Suprapubic skin (tissue), 4 donors: ENCODE measurements at regions not wholly inside any gene's neighbourhood (a gene's known extent, or its start where the extent isn't known, plus 50 kb on each side); places are given as distances from the start of the nearest gene placed in this dataset.

Experiments used
- DNase-seq, 2 donors: peaks; one replicate each; pipeline ENCODE4 v3.0.0-alpha.2; 2019; ENCODE audit warnings: low spot score in 2 of 2
- H3K27ac ChIP-seq: fragments of 200-600 bp; sonication (generic); one replicate; pipeline ENCODE4 v1.5.1; 2019
- H3K27me3 ChIP-seq: fragments of 200-600 bp; sonication (generic); one replicate; pipeline ENCODE4 v1.5.1; 2019
- H3K36me3 ChIP-seq: fragments of 200-600 bp; sonication (generic); one replicate; pipeline ENCODE4 v1.5.1; 2019
- H3K4me1 ChIP-seq: fragments of 200-600 bp; sonication (generic); one replicate; pipeline ENCODE4 v1.5.1; 2019
- H3K4me3 ChIP-seq: fragments of 200-600 bp; sonication (generic); one replicate; pipeline ENCODE4 v1.5.1; 2019; ENCODE audit warnings: mild to moderate bottlenecking
- H3K9me3 ChIP-seq: fragments of 200-600 bp; sonication (generic); one replicate; pipeline ENCODE4 v1.5.1; 2019
- EP300 ChIP-seq: sonication (generic); formaldehyde crosslinking; IDR thresholded peaks from one replicate; pipeline ENCODE4 v1.6.1; 2017; ENCODE audit warnings: antibody characterized with exemption
- POLR2A ChIP-seq, 2 donors: fragments of 450-650 bp; IDR thresholded peaks; one replicate each; pipeline ENCODE4 v1.6.1; 2017; ENCODE audit warnings: antibody characterized with exemption in 2 of 2, mild to moderate bottlenecking in 2 of 2, moderate library complexity in 2 of 2
- POLR2AphosphoS5 ChIP-seq, 3 donors: sonication (generic); formaldehyde crosslinking; IDR thresholded peaks; one replicate each; pipeline ENCODE4 v1.6.1; 2017; ENCODE audit warnings: antibody characterized with exemption in 3 of 3
- WGBS: methylation state at CpG from one replicate; pipeline ENCODE4 v1.1.5; 2018; 5-methylcytosine and 5-hydroxymethylcytosine counted together
- TF ChIP-seq, protein P1 (sequence below), 2 donors: fragments of 200-600 bp in 1 of 2; fragments of 450-650 bp in 1 of 2; sonication (generic) in 1 of 2; IDR thresholded peaks; one replicate each; pipeline ENCODE4 v1.5.1; 2016 to 2019; ENCODE audit warnings: antibody characterized with exemption in 2 of 2, mild to moderate bottlenecking in 1 of 2, moderate library complexity in 1 of 2

DNA sequence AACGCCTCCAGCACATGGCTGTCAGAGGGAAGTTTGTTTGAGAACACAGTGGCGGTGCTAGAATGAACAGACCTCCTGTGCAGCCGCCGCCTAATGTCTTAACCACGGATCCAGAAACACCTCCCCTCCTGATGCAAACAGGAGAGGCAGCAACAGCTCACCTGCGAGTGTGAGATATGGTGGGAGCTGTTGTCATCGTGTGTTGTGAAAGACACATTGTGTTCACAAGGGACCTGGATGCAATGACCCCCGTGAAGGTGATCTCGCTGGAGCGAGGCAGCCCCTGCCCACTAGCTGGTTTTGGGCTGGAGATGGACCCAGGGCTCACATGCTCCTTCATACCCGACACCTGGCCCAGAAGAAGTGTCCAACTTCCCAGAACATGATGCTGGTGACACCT is 315.3 kb upstream of the C1orf174 start:
- no peak overlapping the region for H3K4me3 ChIP-seq
- H3K27me3 ChIP-seq = peaks cover 36% of the 10 kb centered on the region
- WGBS = 73% methylated on average over 11 of the region's 11 CpGs
- no peak for DNase-seq
- H3K9me3 ChIP-seq = no peaks in the 10 kb centered on the region
- TF ChIP-seq EP300 (no peak), POLR2AphosphoS5 (IDR thresholded peaks at IDR 0.05) (no peak), POLR2A (IDR thresholded peaks at IDR 0.05) (no peak)
- TF ChIP-seq, protein P1, sequence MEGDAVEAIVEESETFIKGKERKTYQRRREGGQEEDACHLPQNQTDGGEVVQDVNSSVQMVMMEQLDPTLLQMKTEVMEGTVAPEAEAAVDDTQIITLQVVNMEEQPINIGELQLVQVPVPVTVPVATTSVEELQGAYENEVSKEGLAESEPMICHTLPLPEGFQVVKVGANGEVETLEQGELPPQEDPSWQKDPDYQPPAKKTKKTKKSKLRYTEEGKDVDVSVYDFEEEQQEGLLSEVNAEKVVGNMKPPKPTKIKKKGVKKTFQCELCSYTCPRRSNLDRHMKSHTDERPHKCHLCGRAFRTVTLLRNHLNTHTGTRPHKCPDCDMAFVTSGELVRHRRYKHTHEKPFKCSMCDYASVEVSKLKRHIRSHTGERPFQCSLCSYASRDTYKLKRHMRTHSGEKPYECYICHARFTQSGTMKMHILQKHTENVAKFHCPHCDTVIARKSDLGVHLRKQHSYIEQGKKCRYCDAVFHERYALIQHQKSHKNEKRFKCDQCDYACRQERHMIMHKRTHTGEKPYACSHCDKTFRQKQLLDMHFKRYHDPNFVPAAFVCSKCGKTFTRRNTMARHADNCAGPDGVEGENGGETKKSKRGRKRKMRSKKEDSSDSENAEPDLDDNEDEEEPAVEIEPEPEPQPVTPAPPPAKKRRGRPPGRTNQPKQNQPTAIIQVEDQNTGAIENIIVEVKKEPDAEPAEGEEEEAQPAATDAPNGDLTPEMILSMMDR (IDR thresholded peaks at IDR 0.05) = no peak
- H3K36me3 ChIP-seq = no peaks in the 10 kb centered on the region
- no peaks in the 10 kb centered on the region for H3K4me1 ChIP-seq
- H3K27ac ChIP-seq = no peak overlapping the region

- H3K4me1 ChIP-seq = no peaks in the 10 kb centered on the region
- TF ChIP-seq EP300 (no peak), POLR2AphosphoS5 (IDR thresholded peaks at IDR 0.05) (no peak), POLR2A (IDR thresholded peaks at IDR 0.05) (no peak)
- TF ChIP-seq, protein P1 (IDR thresholded peaks at IDR 0.05) = no peak
- no peak for DNase-seq
Measured at GRCh38 chr1:4216231-4216630, 316.2 kb upstream of the C1orf174 start.

DNA sequence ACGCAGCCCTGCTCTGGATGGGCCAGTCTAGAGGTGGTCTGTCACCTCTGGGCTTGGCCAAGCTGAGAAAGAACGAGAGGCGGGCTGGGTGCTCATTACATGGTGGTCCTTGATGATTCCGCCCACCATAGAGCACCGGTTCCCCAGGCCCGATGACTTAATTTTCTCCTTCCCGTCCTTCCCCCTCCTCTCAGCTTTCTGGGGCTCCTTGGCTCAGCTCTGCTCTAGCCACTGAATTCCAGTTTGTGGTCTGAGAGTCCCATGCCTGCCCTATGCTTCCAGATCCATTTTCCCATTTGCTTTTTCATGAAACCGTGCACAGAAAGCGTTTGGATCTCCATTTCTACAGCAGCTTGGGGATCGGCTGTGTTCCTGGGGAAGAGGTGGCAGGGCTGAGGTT is 318.5 kb upstream of the C1orf174 start:
- Histone ChIP-seq H3K27ac (no peak overlapping the region), H3K4me1 (no peaks in the 10 kb centered on the region), H3K27me3 (peaks cover 25% of the 10 kb centered on the region), H3K36me3 (no peaks in the 10 kb centered on the region), H3K9me3 (no peaks in the 10 kb centered on the region), H3K4me3 (no peak overlapping the region)
- TF ChIP-seq POLR2AphosphoS5 (IDR thresholded peaks at IDR 0.05) (no peak), EP300 (no peak), POLR2A (IDR thresholded peaks at IDR 0.05) (no peak)
- TF ChIP-seq, protein P1 (IDR thresholded peaks at IDR 0.05) = no peak
- no peak for DNase-seq
- WGBS = 87% methylated on average over 10 of the region's 10 CpGs

More at GRCh38 chr1:4216231-4216630, 316.2 kb upstream of the C1orf174 start:
- no peaks in the 10 kb centered on the region for H3K36me3 ChIP-seq
- H3K27me3 ChIP-seq = peaks cover 36% of the 10 kb centered on the region
- no peak overlapping the region for H3K4me3 ChIP-seq
- no peaks in the 10 kb centered on the region for H3K9me3 ChIP-seq
- H3K27ac ChIP-seq = no peak overlapping the region

DNA sequence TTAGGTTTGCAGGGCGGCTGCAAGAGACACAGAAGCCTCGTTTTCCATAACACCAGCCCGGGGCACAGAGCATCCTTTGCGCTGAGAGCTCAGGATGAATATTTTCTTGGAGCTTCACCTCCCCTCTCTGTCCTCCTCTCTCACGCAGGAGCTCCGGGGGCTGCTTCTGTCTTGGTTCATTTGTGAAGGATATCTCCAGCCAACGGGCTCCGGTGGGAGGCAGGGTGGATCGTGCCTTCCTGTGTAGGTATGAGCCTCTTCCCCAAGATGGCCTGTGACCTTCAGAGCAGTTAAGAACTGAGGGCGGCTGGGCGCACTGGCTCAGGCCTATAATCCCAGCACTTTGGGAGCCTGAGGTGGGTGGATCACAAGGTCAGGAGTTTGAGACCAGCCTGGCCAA is 319.0 kb upstream of the C1orf174 start:
- Histone ChIP-seq H3K4me1 (no peaks in the 10 kb centered on the region), H3K4me3 (no peak overlapping the region), H3K9me3 (no peaks in the 10 kb centered on the region), H3K27ac (no peak overlapping the region), H3K36me3 (no peaks in the 10 kb centered on the region), H3K27me3 (peaks cover 25% of the 10 kb centered on the region)
- TF ChIP-seq POLR2A (IDR thresholded peaks at IDR 0.05) (no peak), POLR2AphosphoS5 (IDR thresholded peaks at IDR 0.05) (no peak), EP300 (no peak)
- TF ChIP-seq, protein P1 (IDR thresholded peaks at IDR 0.05) = no peak
- DNase-seq = no peak
- WGBS = 89% methylated on average over 7 of the region's 11 CpGs

DNA sequence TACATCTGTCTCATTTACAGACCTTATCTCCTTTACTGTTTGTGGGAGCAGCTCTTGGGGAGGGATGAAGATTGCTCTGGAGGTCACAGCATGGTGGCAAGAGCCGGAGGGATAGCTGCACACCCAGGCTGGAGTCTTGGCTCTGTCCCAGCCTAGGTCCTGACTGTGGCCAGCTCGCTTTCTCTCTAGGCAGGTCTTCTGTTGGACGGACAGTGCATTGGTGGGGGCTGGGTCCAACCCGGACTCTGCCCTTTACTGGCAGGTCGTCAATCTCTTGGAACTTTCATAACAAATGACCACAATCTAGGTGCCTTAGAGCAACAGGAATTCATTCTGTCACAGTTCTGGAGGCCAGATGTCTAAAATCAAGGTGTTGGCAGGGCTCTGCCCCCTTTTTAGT is 319.8 kb upstream of the C1orf174 start:
- Histone ChIP-seq H3K4me3 (no peak overlapping the region), H3K4me1 (no peaks in the 10 kb centered on the region), H3K9me3 (no peaks in the 10 kb centered on the region), H3K27ac (no peak overlapping the region), H3K36me3 (no peaks in the 10 kb centered on the region), H3K27me3 (peaks cover 21% of the 10 kb centered on the region)
- WGBS = 81% methylated on average over 5 of the region's 5 CpGs
- no peak for TF ChIP-seq POLR2A (IDR thresholded peaks at IDR 0.05)
- TF ChIP-seq, protein P1 (IDR thresholded peaks at IDR 0.05) = no peak
- no peak for TF ChIP-seq EP300
- no peak for TF ChIP-seq POLR2AphosphoS5 (IDR thresholded peaks at IDR 0.05)
- DNase-seq = no peak
